DOHH2 (cell line): ENCODE measurements at regions not wholly inside any gene's neighbourhood (a gene's known extent, or its start where the extent isn't known, plus 50 kb on each side); places are given as distances from the start of the nearest gene placed in this dataset.
"Not testable (repeated sequence)": the region's sequence is repeated elsewhere in the genome, so short reads cannot be mapped to it uniquely, and the experiment has no call there.

Experiments used
- CTCF ChIP-seq: fragments of 200-600 bp; sonication (generic); IDR thresholded peaks from one replicate; pipeline ENCODE4 v1.5.1; 2014; ENCODE audit warnings: antibody characterized with exemption, mild to moderate bottlenecking, low read depth, low read length; ENCODE audit not compliant: poor library complexity, severe bottlenecking
- EZH2phosphoT487 ChIP-seq: fragments of 200-600 bp; sonication (generic); IDR thresholded peaks from 2 replicates; pipeline ENCODE4 v1.6.1; 2017; ENCODE audit warnings: borderline replicate concordance, mild to moderate bottlenecking, antibody characterized with exemption, low read length, moderate library complexity, mixed read lengths

DNA sequence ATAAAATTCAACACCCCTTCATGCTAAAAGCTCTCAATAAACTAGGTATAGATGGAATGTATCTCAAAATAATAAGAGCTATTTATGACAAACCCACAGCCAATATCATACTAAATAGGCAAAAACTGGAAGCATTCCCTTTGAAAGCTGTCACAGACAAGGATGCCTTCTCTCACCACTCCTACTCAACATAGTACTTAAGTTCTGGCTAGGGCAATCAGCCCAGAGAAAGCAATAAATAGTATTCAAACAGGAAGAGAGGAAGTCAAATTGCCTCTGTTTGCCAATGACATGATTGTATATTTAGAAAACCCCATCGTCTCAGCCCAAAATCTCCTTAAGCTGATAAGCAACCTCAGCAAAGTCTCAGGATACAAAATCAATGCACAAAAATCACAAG is 673.8 kb upstream of the IGFBP3 start:
- TF ChIP-seq CTCF, EZH2phosphoT487: not testable (repeated sequence)
